GM12864 (cell line): ENCODE measurements at regions not wholly inside any gene's neighbourhood (a gene's known extent, or its start where the extent isn't known, plus 50 kb on each side); places are given as distances from the start of the nearest gene placed in this dataset.

Experiments
- DNase-seq: peaks from one replicate; pipeline ENCODE4 v3.0.0-alpha.2; 2011; ENCODE audit warnings: low read depth
- H3K4me3 ChIP-seq: 2 replicates; pipeline ENCODE4 v1.5.1; 2011; ENCODE audit warnings: mild to moderate bottlenecking, low read depth, low read length, control low read depth
- CTCF ChIP-seq: IDR thresholded peaks from 2 replicates; pipeline ENCODE4 v1.5.1; 2011; ENCODE audit warnings: low read depth, mild to moderate bottlenecking, moderate library complexity, low read length, control low read depth, inconsistent platforms; ENCODE audit errors: missing control alignments

- H3K4me3 ChIP-seq = peak overlapping the region; percentile 79
- no peak for DNase-seq
- TF ChIP-seq CTCF = no peak
Observed at GRCh38 chr6:26197933-26198721, 110.9 kb downstream of the HFE start.

- TF ChIP-seq CTCF = no peak
- peak overlapping the region; percentile 79 for H3K4me3 ChIP-seq
- DNase-seq = peak; percentile 74
Observed at GRCh38 chr6:26198722-26199056, 111.5 kb downstream of the HFE start.

GRCh38 chr6:26199057-26199772, 112.0 kb downstream of the HFE start:
- peak overlapping the region; percentile 79 for H3K4me3 ChIP-seq
- DNase-seq = peak; percentile 97
- no peak for TF ChIP-seq CTCF

- H3K4me3 ChIP-seq = peak overlapping the region; percentile 43
- no peak for TF ChIP-seq CTCF
- DNase-seq = no peak
Observed at GRCh38 chr6:26199773-26200764, 112.8 kb downstream of the HFE start.

- no peak for DNase-seq
- no peak for TF ChIP-seq CTCF
- H3K4me3 ChIP-seq = peak overlapping the region; percentile 14; the same call in 1 of the 2 replicates
Observed at GRCh38 chr6:26200918-26201721, 113.9 kb downstream of the HFE start.

GRCh38 chr6:26202201-26202611, 115.0 kb downstream of the HFE start:
- TF ChIP-seq CTCF = no peak

More at GRCh38 chr6:26202201-26202611, 115.0 kb downstream of the HFE start:
- no peak overlapping the region for H3K4me3 ChIP-seq
- DNase-seq = no peak
